H1 (cell line): ENCODE measurements at regions not wholly inside any gene's neighbourhood (a gene's known extent, or its start where the extent isn't known, plus 50 kb on each side); places are given as distances from the start of the nearest gene placed in this dataset.

Experiments
- CTCF ChIA-PET: fragments of 300-600 bp; sonication (Branson Sonifier 250); formaldehyde crosslinking; loops from one replicate; lab custom pipeline; 2021; ENCODE audit not compliant: partially characterized antibody; lab: Charles Lee
- POLR2A ChIA-PET: fragments of 300-600 bp; sonication (Branson Sonifier 250); formaldehyde crosslinking; loops from one replicate; lab custom pipeline; 2021; ENCODE audit warnings: inconsistent platforms; ENCODE audit not compliant: partially characterized antibody; lab: Charles Lee
- DNase-seq, 2 experiments: peaks; one replicate each; pipeline versions ENCODE4 v3.0.0 to v3.0.0-alpha.2; 2010 to 2022; ENCODE audit warnings: low spot score in 2 of 2, low read depth in 1 of 2, mixed read lengths in 1 of 2
- FAIRE-seq: peaks from 2 replicates; lab custom pipeline; 2011; peaks lifted over from hg19 to GRCh38; lab: Jason Lieb, UNC
- H2AFZ ChIP-seq: 2 replicates; pipeline ENCODE4 v1.8.1; 2012; ENCODE audit warnings: low read length, inconsistent platforms
- H2AK5ac ChIP-seq: 2 replicates; pipeline ENCODE4 v1.6.1; 2013; ENCODE audit warnings: low read depth, low read length
- H2BK120ac ChIP-seq: replicated peaks from 2 replicates; pipeline ENCODE3; 2013; ENCODE audit warnings: low read depth, low read length, inconsistent platforms
- H2BK12ac ChIP-seq: 2 replicates; pipeline ENCODE4 v1.6.1; 2013; ENCODE audit warnings: low read depth, low read length
- H2BK15ac ChIP-seq: 2 replicates; pipeline ENCODE4 v1.6.1; 2013; ENCODE audit warnings: low read length
- H2BK20ac ChIP-seq: 2 replicates; pipeline ENCODE4 v1.6.1; 2013; ENCODE audit warnings: low read length
- H2BK5ac ChIP-seq: 2 replicates; pipeline ENCODE4 v1.6.1; 2013; ENCODE audit warnings: low read depth, low read length
- H3K14ac ChIP-seq: 2 replicates; pipeline ENCODE4 v1.6.1; 2013; ENCODE audit warnings: inconsistent platforms; ENCODE audit not compliant: insufficient read length
- H3K18ac ChIP-seq: 2 replicates; pipeline ENCODE4 v1.6.1; 2013; ENCODE audit warnings: low read length; ENCODE audit errors: extremely low read depth
- H3K23ac ChIP-seq: 2 replicates; pipeline ENCODE4 v1.6.1; 2013; ENCODE audit warnings: inconsistent platforms; ENCODE audit not compliant: insufficient read length
- H3K23me2 ChIP-seq: 2 replicates; pipeline ENCODE4 v1.6.1; 2013; ENCODE audit warnings: low read depth, low read length
- H3K27ac ChIP-seq: 2 replicates; pipeline ENCODE4 v1.6.1; 2011; ENCODE audit warnings: low read depth, low read length, inconsistent platforms
- H3K27me3 ChIP-seq, 4 experiments: replicated peaks in 1 of 4; 1 replicate in 1 of 4; 2 replicates in 3 of 4; pipeline versions ENCODE4 v1.6.1 to v1.8.1; 2011 to 2013; ENCODE audit warnings: low read length in 3 of 4, mild to moderate bottlenecking in 3 of 4, inconsistent platforms in 2 of 4, mixed read lengths in 2 of 4, moderate library complexity in 1 of 4; ENCODE audit not compliant: control insufficient read depth in 3 of 4, insufficient read depth in 3 of 4; ENCODE audit errors: extremely low read depth in 1 of 4
- H3K36me3 ChIP-seq, 4 experiments: 2 replicates each; pipeline versions ENCODE4 v1.6.1 to v1.8.1; 2011 to 2013; ENCODE audit warnings: mild to moderate bottlenecking in 4 of 4, low read length in 3 of 4, moderate library complexity in 2 of 4, control low read depth in 1 of 4, inconsistent platforms in 1 of 4; ENCODE audit not compliant: insufficient read depth in 4 of 4, control insufficient read depth in 2 of 4
- H3K4ac ChIP-seq: replicated peaks from 2 replicates; pipeline ENCODE3; 2013; ENCODE audit warnings: low read length, low read depth, mixed read lengths, inconsistent platforms; ENCODE audit not compliant: insufficient read length
- H3K4me1 ChIP-seq, 4 experiments: replicated peaks in 1 of 4; 1 replicate in 1 of 4; 2 replicates in 3 of 4; pipeline versions ENCODE4 v1.6.1 to v1.8.1; 2011 to 2013; ENCODE audit warnings: low read length in 3 of 4, inconsistent platforms in 2 of 4, mixed read lengths in 1 of 4; ENCODE audit not compliant: insufficient read depth in 4 of 4, control insufficient read depth in 3 of 4
- H3K4me2 ChIP-seq, 2 experiments: 2 replicates each; pipeline versions ENCODE4 v1.6.1 to v1.8.1; 2011 to 2013; ENCODE audit warnings: low read depth in 2 of 2, low read length in 2 of 2, control low read depth in 1 of 2, inconsistent platforms in 1 of 2, mild to moderate bottlenecking in 1 of 2; ENCODE audit not compliant: insufficient read depth in 1 of 2
- H3K4me3 ChIP-seq, 4 experiments: fragments of 200-600, 300-600 bp in 1 of 4; sonication (generic), shearing (Covaris generic), sonication (Bioruptor Twin) in 1 of 4; 2 replicates each; pipeline versions ENCODE4 v1.5.1 to v1.8.1; 2011 to 2016; ENCODE audit warnings: low read length in 4 of 4, low read depth in 3 of 4, control low read depth in 2 of 4, inconsistent platforms in 2 of 4, mild to moderate bottlenecking in 2 of 4, mixed read lengths in 1 of 4, moderate library complexity in 1 of 4; ENCODE audit not compliant: insufficient read depth in 2 of 4; ENCODE audit errors: extremely low read depth in 1 of 4
- H3K56ac ChIP-seq: replicated peaks from 2 replicates; pipeline ENCODE3; 2013; ENCODE audit warnings: low read depth, mild to moderate bottlenecking, mixed read lengths, low read length, inconsistent platforms; ENCODE audit not compliant: insufficient read length
- H3K79me1 ChIP-seq: 2 replicates; pipeline ENCODE4 v1.6.1; 2013; ENCODE audit warnings: low read depth, low read length, control low read depth
- H3K79me2 ChIP-seq, 2 experiments: 2 replicates each; pipeline versions ENCODE4 v1.6.1 to v1.8.1; 2012 to 2013; ENCODE audit warnings: low read length in 2 of 2, mild to moderate bottlenecking in 2 of 2, inconsistent platforms in 1 of 2; ENCODE audit not compliant: insufficient read depth in 2 of 2, control insufficient read depth in 1 of 2
- H3K9ac ChIP-seq, 4 experiments: replicated peaks in 1 of 4; 1 replicate in 1 of 4; 2 replicates in 3 of 4; pipeline versions ENCODE4 v1.6.1 to v1.8.1; 2011 to 2013; ENCODE audit warnings: low read depth in 3 of 4, low read length in 3 of 4, control low read depth in 2 of 4, mild to moderate bottlenecking in 2 of 4, moderate library complexity in 2 of 4, inconsistent platforms in 1 of 4; ENCODE audit errors: extremely low read depth in 1 of 4
- H3K9me3 ChIP-seq, 2 experiments: 2 replicates each; pipeline versions ENCODE4 v1.6.1 to v1.8.1; 2012 to 2013; ENCODE audit warnings: mild to moderate bottlenecking in 2 of 2, moderate library complexity in 2 of 2, control low read depth in 1 of 2, inconsistent platforms in 1 of 2, low read depth in 1 of 2, low read length in 1 of 2, mixed read lengths in 1 of 2; ENCODE audit not compliant: insufficient read depth in 2 of 2
- H4K20me1 ChIP-seq, 2 experiments: replicated peaks in 1 of 2; 2 replicates each; pipeline versions ENCODE3 to v1.8.1; 2011 to 2013; ENCODE audit warnings: inconsistent platforms in 2 of 2, low read length in 2 of 2, mild to moderate bottlenecking in 1 of 2; ENCODE audit not compliant: insufficient read depth in 2 of 2, control insufficient read depth in 1 of 2
- H4K5ac ChIP-seq: 2 replicates; pipeline ENCODE4 v1.6.1; 2013; ENCODE audit warnings: low read length, low read depth, mixed read lengths, inconsistent platforms; ENCODE audit not compliant: insufficient read length
- H4K8ac ChIP-seq: 2 replicates; pipeline ENCODE4 v1.8.0; 2013; ENCODE audit warnings: mild to moderate bottlenecking, moderate library complexity, low read length, inconsistent platforms; ENCODE audit not compliant: insufficient read depth; ENCODE audit errors: extremely low read depth
- H4K91ac ChIP-seq: replicated peaks from 2 replicates; pipeline ENCODE3; 2013; ENCODE audit warnings: low read length, mixed read lengths, inconsistent platforms; ENCODE audit not compliant: insufficient read length
- BACH1 ChIP-seq: IDR thresholded peaks from 2 replicates; pipeline ENCODE4 v1.6.1; 2012; ENCODE audit warnings: low read length, improper control_type of control experiment
- BCL11A ChIP-seq, 2 experiments: IDR thresholded peaks; one replicate each; pipeline ENCODE4 v1.6.1; 2011; ENCODE audit warnings: low read depth in 2 of 2, low read length in 2 of 2, mild to moderate bottlenecking in 2 of 2
- CEBPB ChIP-seq: IDR thresholded peaks from 2 replicates; pipeline ENCODE4 v1.6.1; 2012; ENCODE audit warnings: low read depth, low read length
- EZH2 ChIP-seq: fragments of 200-600 bp; sonication (generic); IDR thresholded peaks from 2 replicates; pipeline ENCODE4 v1.7.1; 2012; ENCODE audit warnings: low read depth, mild to moderate bottlenecking, moderate library complexity, low read length, inconsistent platforms; ENCODE audit not compliant: severe bottlenecking
- HDAC6 ChIP-seq: IDR thresholded peaks from one replicate; pipeline ENCODE4 v1.7.1; 2012; ENCODE audit warnings: low read depth, mild to moderate bottlenecking, inconsistent platforms, low read length, moderate library complexity
- KDM4A ChIP-seq: IDR thresholded peaks from one replicate; pipeline ENCODE4 v1.7.1; 2012; ENCODE audit warnings: low read depth, mild to moderate bottlenecking, moderate library complexity, low read length, inconsistent platforms; ENCODE audit not compliant: severe bottlenecking
- NRF1 ChIP-seq: IDR thresholded peaks from 2 replicates; pipeline ENCODE4 v1.6.1; 2011; ENCODE audit warnings: mild to moderate bottlenecking, low read depth, low read length, improper control_type of control experiment
- POLR2AphosphoS5 ChIP-seq: IDR thresholded peaks from 2 replicates; pipeline ENCODE4 v1.6.1; 2011; ENCODE audit warnings: low read depth, low read length
- RAD21 ChIP-seq, 2 experiments: IDR thresholded peaks in 1 of 2; conservative IDR thresholded peaks in 1 of 2; 2 replicates each; pipeline ENCODE4 v1.6.1; 2011; ENCODE audit warnings: low read depth in 2 of 2, low read length in 2 of 2, improper control_type of control experiment in 1 of 2, inconsistent platforms in 1 of 2, mild to moderate bottlenecking in 1 of 2, moderate library complexity in 1 of 2
- RXRA ChIP-seq: IDR thresholded peaks from 2 replicates; pipeline ENCODE4 v1.6.1; 2011; ENCODE audit warnings: low read depth, mild to moderate bottlenecking, low read length, moderate library complexity; ENCODE audit not compliant: insufficient read depth
- SIRT6 ChIP-seq: IDR thresholded peaks from one replicate; pipeline ENCODE4 v1.7.1; 2012; ENCODE audit warnings: low read length, inconsistent platforms
- TAF1 ChIP-seq: IDR thresholded peaks from 2 replicates; pipeline ENCODE4 v1.6.1; 2011; ENCODE audit warnings: mild to moderate bottlenecking, low read depth, low read length
- TEAD4 ChIP-seq: IDR thresholded peaks from 2 replicates; pipeline ENCODE4 v1.6.1; 2012; ENCODE audit warnings: low read depth, low read length, inconsistent platforms, mixed read lengths
- USF2 ChIP-seq: IDR thresholded peaks from 2 replicates; pipeline ENCODE4 v1.6.1; 2011; ENCODE audit warnings: low read length, improper control_type of control experiment
- WGBS, 2 experiments: shearing (Covaris generic) in 1 of 2; methylation state at CpG; one replicate each; pipeline versions ENCODE4 v1.1.6 to v1.1.7; 2013 to 2015; ENCODE audit warnings: low lambda C conversion rate in 2 of 2, mixed read lengths in 2 of 2, inconsistent platforms in 1 of 2, low coverage in 1 of 2, missing lambda C conversion rate in 1 of 2; ENCODE audit not compliant: insufficient replicate concordance in 2 of 2, insufficient coverage in 1 of 2, insufficient read length in 1 of 2; ENCODE audit errors: extremely low coverage in 1 of 2, missing lambda C conversion rate in 1 of 2; 5-methylcytosine and 5-hydroxymethylcytosine counted together

- FAIRE-seq (no peak), DNase-seq (no peak)
- no peak overlapping the region for H4K5ac ChIP-seq
- CTCF ChIA-PET = interaction anchor here (1.5 kb wide), 1 partner anchor 256 kb away, joined by 3 read pairs; no protein-coding TSS in a partner anchor
- H3K36me3 ChIP-seq = no peaks in the 10 kb centered on the region
- no peak overlapping the region for H2AFZ ChIP-seq
- no peak overlapping the region for H3K18ac ChIP-seq
- H3K56ac ChIP-seq = no peak overlapping the region
- H3K4me2 ChIP-seq = no peak overlapping the region
- H3K9me3 ChIP-seq = no peaks in the 10 kb centered on the region
- H3K9ac ChIP-seq = no peak overlapping the region
- H2AK5ac ChIP-seq = no peak overlapping the region
- no peak overlapping the region for H4K91ac ChIP-seq
- no peak overlapping the region for H2BK12ac ChIP-seq
- H3K79me2 ChIP-seq = no peaks in the 10 kb centered on the region
- no peaks in the 10 kb centered on the region for H3K4me1 ChIP-seq
- no peak overlapping the region for H2BK15ac ChIP-seq
- no peak overlapping the region for H2BK20ac ChIP-seq
- no peaks in the 10 kb centered on the region for H3K27me3 ChIP-seq
- 85% methylated on average over 3 of the region's 3 CpGs; no CpG with 5 or more reads in 1 of the 2 experiments for WGBS, 2 experiments
- H3K27ac ChIP-seq = no peak overlapping the region
- H3K23me2 ChIP-seq = no peaks in the 10 kb centered on the region
- no peaks in the 10 kb centered on the region for H4K20me1 ChIP-seq
- no peak overlapping the region for H3K23ac ChIP-seq
- H3K4ac ChIP-seq = no peak overlapping the region
- no peak overlapping the region for H2BK120ac ChIP-seq
- no peak overlapping the region for H2BK5ac ChIP-seq
- H3K14ac ChIP-seq = no peak overlapping the region
- H4K8ac ChIP-seq = no peak overlapping the region
- H3K4me3 ChIP-seq = no peak overlapping the region
- POLR2A ChIA-PET = no interaction called here
- no peaks in the 10 kb centered on the region for H3K79me1 ChIP-seq
- no peak for TF ChIP-seq EZH2
- TF ChIP-seq SIRT6 = no peak
- TF ChIP-seq KDM4A = no peak
- no peak for TF ChIP-seq TEAD4
- TF ChIP-seq CEBPB = no peak
- TF ChIP-seq BACH1 = no peak
- TF ChIP-seq RAD21 (IDR thresholded peaks at IDR 0.05 in 1 of 2, conservative IDR thresholded peaks at IDR 0.05 in 1 of 2; ENCODE audit: low read depth in 2 of 2, low read length in 2 of 2) = no peak
- no peak for TF ChIP-seq POLR2AphosphoS5
- TF ChIP-seq NRF1 = no peak
- TF ChIP-seq BCL11A (IDR thresholded peaks at IDR 0.05; ENCODE audit: low read depth in 2 of 2, low read length in 2 of 2) = no peak
- no peak for TF ChIP-seq USF2
- no peak for TF ChIP-seq TAF1
- TF ChIP-seq HDAC6 = no peak
- TF ChIP-seq RXRA = no peak
Measured at GRCh38 chr4:138833974-138834373, 181.6 kb upstream of the NOCT start.
